B cell (primary cell): ENCODE measurements at regions not wholly inside any gene's neighbourhood (a gene's known extent, or its start where the extent isn't known, plus 50 kb on each side); places are given as distances from the start of the nearest gene placed in this dataset.

Experiments
- CTCF ChIP-seq: fragments of 200-600 bp; IDR thresholded peaks from one replicate; pipeline ENCODE4 v1.8.0; 2022; ENCODE audit warnings: antibody characterized with exemption, mild to moderate bottlenecking
- EZH2 ChIP-seq: IDR thresholded peaks from 2 replicates; pipeline ENCODE4 v1.6.1; 2012; ENCODE audit warnings: borderline replicate concordance, low read depth, mild to moderate bottlenecking, moderate library complexity, low read length; ENCODE audit not compliant: insufficient read depth, poor library complexity, severe bottlenecking

GRCh38 chr9:79371948-79372555, 199.7 kb upstream of the TLE4 start:
- TF ChIP-seq CTCF (no peak), EZH2 (no peak)
